HG03175 (cell line): ENCODE measurements at regions not wholly inside any gene's neighbourhood (a gene's known extent, or its start where the extent isn't known, plus 50 kb on each side); places are given as distances from the start of the nearest gene placed in this dataset.

Experiments
- ATAC-seq: cut with Tn5 transposase; IDR thresholded peaks from one replicate; pipeline ENCODE4 v1.9.1; 2021; ENCODE audit warnings: mild to moderate bottlenecking, moderate library complexity; ENCODE audit not compliant: unreplicated experiment

DNA sequence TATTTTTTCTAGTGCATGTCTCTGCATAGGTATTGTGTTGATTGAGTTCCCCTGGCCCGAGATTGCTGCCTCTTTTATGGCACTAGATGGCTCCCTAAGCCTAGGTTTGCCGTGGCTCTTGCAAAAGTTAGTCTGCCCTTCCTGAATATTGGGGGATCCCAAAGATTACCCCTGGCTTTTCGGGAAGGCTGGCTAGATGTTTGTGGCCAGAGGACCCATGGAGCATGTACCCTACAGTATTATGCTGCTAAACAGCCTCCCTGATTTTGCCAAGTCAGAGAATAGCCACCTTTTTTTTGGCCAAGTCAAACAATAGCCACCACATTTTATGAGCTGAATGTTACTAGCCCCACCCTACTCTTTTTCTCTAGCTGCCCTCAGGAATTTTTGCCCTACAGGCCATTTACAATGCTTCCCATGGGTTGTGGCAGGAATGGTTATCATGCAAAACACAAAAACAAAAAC lies 343.2 kb downstream of the OLFM3 start:
- ATAC-seq = no peak

GRCh38 chr1:101664726-101665125 lies 332.0 kb downstream of the OLFM3 start:
- ATAC-seq = no peak

DNA sequence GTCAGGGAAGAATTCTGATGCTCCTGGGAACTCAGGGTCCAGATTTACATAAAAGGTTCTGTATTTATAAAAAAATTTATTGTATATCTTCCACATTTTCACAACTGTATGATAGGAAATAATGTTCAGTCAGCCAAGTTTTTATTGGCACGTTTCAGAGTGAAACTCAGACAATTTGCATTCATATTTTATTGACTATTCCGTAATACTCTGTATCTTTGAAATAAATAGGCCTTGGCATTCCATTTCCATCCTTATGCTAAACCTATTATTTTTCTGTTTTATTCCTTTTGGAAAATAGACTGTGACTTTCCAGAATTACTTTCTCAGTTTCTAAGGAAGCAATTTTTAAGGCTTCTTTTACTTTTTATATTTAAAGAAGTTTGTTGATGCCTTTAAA lies 329.0 kb downstream of the OLFM3 start:
- no peak for ATAC-seq

GRCh38 chr1:101683136-101683535 lies 313.6 kb downstream of the OLFM3 start:
- no peak for ATAC-seq

GRCh38 chr1:101683561-101683960 lies 313.2 kb downstream of the OLFM3 start:
- ATAC-seq = no peak

- no peak for ATAC-seq
Measured at GRCh38 chr1:101697072-101697471, 299.7 kb downstream of the OLFM3 start.

DNA sequence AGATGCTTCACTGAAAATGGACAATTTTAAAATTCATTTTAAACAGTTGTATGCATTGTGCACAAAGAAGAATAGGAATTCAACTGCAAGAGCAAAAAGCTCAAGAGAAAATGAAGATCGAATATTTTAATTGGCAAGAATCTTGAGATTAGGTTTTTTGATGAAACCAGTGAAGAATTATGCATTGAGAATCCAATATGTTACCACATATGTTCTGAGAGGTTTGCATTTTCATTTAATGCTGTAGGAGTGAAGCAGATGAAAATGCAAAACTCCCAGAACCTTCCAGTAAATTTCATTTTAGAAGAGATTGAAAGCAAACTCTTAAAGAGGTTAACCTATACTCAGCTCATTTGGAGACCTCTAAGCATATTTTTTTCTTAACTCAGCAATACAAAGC lies 298.0 kb downstream of the OLFM3 start:
- no peak for ATAC-seq

DNA sequence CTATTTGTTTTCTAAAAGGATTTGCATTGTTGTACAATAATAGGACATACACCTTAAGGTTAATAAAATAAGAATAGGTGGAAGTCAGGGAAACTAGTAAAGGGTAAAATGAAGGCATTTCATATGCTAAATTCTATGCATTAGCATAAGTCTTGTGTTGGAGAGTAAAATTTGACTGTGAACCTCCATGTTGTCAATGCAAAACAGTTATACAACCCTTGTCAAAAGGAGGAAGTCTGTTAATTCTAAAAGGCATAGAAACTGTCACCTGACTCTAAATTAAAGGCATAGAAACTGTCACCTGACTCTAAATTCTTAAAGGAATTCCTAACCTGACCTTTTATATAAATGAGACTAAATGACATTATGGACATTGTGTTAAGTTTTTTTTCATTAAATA lies 291.8 kb downstream of the OLFM3 start:
- no peak for ATAC-seq

GRCh38 chr1:101706366-101706765 lies 290.4 kb downstream of the OLFM3 start:
- ATAC-seq = no peak

DNA sequence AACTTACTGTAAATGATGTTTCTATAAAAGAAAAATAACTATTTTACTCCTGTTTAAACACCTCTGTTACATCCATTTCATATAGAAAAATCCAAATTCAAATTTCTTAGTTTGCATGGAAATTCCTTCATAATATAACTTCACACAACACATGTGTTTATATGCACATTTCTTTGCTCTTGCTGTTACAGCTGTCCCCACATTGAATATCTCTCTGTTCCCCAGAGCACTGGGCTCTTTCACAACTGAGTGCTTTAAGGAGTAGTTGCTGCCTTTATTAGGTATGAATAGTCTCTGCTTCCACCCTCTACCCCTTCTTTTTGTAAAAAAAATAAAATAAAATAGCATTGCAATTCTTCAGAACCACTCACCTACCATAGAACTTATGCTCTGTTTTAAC lies 287.0 kb downstream of the OLFM3 start:
- ATAC-seq = no peak

DNA sequence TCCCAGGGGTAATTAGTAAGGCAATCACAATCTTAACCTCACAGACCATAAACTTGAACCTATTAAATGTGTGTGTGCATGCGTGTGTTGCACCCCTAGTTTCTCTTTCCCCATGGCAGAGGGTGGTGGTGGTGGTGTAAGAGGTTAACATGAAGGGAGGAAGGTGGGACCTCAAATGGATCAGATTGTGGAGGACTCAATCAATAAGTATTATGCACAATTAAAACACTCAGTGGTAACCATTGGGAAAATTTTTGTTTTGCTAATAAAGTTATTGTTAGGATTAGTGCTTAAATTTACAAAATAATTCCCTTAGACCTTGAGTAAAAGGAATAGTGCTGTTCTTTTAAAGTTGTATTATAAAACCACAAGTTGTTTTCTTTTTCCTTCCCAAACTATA lies 283.0 kb downstream of the OLFM3 start:
- no peak for ATAC-seq

- no peak for ATAC-seq
Measured at GRCh38 chr1:101723415-101723814, 273.3 kb downstream of the OLFM3 start.

GRCh38 chr1:101728029-101728428 lies 268.7 kb downstream of the OLFM3 start:
- ATAC-seq = no peak

DNA sequence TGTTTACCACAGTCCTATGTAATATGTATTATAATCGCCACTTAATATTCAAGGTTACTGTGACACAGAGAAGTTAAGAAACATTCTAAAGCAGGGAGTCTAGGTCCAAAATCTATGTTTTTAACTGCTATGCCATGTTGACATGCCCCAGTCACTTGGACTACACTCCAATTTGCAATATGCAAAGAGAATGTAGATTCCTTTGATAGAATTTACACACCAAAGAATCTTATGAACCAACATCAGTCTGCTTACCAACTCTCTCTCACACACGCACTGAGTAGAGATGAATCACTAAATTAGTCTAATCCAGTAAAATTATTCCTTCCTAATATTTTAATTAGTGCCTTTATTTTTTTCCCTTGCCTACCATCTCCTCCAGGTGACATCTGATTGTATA lies 266.2 kb downstream of the OLFM3 start:
- no peak for ATAC-seq

- peak; percentile 50 for ATAC-seq
Measured at GRCh38 chr1:101732261-101732660, 264.5 kb downstream of the OLFM3 start.

DNA sequence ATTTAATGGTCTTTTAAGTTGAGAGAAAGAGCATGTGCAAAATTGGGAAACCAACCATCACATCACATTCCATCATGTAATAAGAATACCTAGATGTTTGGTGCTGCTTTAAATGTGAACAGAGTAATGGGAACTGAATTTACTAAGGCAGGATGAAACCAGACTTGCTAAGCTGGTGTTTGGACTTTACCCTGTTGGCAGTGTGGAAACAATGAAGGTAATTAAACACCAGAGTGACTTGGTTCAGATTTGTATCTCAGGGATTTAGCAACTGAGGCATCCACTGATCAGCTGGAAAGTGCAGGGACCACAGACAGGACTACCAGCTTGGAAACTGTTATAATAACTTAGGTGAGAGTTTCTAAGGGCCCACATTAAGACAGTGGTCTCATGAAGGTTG lies 263.4 kb downstream of the OLFM3 start:
- ATAC-seq = no peak

DNA sequence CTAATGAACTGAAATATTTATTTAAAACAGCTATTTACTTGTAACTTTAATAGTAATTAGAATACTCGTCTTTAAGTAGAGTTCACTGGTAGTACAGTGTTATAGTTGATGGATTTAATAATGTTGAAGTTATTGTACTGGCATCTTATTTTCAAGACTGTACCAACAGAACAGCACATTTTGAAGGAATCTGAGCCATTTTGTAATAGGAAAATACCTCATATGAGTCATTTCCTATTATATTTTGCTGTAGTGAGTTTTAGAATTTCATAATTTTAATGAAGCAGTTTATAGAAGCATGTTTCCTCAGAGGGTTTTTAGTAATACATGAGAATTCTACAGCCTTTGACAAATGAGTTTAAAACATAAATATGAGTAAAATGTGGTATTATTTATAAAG lies 258.3 kb downstream of the OLFM3 start:
- ATAC-seq = no peak

DNA sequence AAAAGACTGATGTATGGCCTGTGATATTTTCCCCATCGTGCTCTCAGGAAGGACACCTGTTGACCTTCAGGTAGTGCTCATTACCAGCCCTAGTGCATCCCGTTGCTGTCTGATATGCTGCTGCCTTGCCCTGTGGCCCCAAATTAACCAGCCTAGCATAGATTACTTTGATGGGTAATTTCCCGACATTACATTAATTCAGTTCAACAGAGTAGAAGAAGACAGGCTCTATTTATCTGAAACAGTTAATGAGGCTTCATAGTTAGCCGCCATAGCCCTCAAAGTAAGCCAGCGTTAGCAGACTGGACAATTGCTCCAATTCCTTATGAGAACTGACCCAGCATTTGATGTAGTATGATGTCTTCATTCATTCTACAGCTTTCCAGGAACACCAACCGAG lies 257.6 kb downstream of the OLFM3 start:
- ATAC-seq = no peak

GRCh38 chr1:101739826-101740330 lies 256.8 kb downstream of the OLFM3 start:
- no peak for ATAC-seq

- no peak for ATAC-seq
Measured at GRCh38 chr1:101741910-101742309, 254.8 kb downstream of the OLFM3 start.

- ATAC-seq = no peak
Measured at GRCh38 chr1:101742509-101742908, 254.2 kb downstream of the OLFM3 start.

DNA sequence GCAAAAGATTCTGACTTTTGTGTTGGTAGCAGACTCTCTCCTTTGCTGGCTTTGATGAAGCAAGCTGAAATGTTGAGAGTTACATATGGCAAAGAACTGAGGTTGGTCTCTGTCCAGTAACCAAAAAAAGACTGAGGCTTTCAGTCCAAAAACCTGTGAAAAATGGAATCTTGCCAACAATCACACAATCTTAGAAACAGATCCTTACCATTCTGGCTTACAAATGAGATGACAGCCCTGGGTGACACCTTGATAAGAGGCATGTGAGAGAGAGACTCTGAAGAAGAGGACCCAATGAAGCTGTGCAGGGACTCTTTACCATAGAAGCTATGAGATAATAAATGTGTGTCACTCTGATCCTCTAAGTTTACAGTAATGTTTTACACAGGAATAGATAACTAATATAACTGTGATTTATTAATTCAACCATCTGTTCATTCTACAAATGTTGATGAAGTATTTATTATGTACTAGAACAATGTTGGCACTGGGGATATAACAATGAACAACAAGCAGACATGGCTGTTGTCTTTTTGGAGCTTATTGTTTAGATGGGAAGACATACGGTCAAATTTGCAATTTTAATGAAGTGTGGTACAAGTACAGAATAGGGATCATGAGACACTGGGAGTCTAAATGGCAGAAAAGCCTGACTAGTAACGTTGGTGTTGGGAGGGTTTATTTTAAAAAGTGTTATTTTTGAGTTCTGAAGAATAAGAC lies 251.0 kb downstream of the OLFM3 start:
- ATAC-seq = no peak

- no peak for ATAC-seq
Measured at GRCh38 chr1:101748077-101748476, 248.6 kb downstream of the OLFM3 start.
